B cell (primary cell): ENCODE measurements at regions not wholly inside any gene's neighbourhood (a gene's known extent, or its start where the extent isn't known, plus 50 kb on each side); places are given as distances from the start of the nearest gene placed in this dataset.

ENCODE experiments used
- EZH2 ChIP-seq: IDR thresholded peaks from 2 replicates; pipeline ENCODE4 v1.6.1; 2012; ENCODE audit warnings: borderline replicate concordance, low read depth, mild to moderate bottlenecking, moderate library complexity, low read length; ENCODE audit not compliant: insufficient read depth, poor library complexity, severe bottlenecking
- TF ChIP-seq, protein P1 (sequence below): fragments of 200-600 bp; IDR thresholded peaks from one replicate; pipeline ENCODE4 v1.8.0; 2022; ENCODE audit warnings: antibody characterized with exemption, mild to moderate bottlenecking

DNA sequence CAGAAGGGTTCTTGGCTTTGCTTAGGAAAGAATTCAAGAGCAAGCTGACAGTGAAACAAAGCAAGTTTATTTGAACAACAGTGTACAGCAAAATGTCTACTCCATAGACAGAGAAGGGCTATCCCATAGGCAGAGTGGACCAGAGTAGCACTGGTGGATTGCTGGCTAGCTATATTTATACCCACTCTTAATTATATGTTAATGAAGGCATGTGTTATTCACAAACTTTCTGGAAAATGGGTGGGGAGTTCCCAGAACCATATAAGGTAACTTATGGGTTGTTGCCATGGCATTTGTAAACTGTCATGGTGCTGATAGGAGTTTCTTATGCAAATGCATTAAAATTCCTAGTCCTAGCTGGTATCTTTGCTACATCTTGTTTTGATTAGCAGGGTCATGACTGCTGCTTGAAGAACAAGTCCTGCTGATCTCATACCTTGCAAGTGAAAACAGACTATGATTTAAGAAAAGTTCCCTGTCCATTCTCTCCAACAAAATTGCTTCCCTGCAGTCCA lies 330.5 kb downstream of the BUD13 start:
- TF ChIP-seq, protein P1, sequence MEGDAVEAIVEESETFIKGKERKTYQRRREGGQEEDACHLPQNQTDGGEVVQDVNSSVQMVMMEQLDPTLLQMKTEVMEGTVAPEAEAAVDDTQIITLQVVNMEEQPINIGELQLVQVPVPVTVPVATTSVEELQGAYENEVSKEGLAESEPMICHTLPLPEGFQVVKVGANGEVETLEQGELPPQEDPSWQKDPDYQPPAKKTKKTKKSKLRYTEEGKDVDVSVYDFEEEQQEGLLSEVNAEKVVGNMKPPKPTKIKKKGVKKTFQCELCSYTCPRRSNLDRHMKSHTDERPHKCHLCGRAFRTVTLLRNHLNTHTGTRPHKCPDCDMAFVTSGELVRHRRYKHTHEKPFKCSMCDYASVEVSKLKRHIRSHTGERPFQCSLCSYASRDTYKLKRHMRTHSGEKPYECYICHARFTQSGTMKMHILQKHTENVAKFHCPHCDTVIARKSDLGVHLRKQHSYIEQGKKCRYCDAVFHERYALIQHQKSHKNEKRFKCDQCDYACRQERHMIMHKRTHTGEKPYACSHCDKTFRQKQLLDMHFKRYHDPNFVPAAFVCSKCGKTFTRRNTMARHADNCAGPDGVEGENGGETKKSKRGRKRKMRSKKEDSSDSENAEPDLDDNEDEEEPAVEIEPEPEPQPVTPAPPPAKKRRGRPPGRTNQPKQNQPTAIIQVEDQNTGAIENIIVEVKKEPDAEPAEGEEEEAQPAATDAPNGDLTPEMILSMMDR, result no peak
- no peak for TF ChIP-seq EZH2
